ENCODE measurements at regions not wholly inside any gene's neighbourhood (a gene's known extent, or its start where the extent isn't known, plus 50 kb on each side); places are given as distances from the start of the nearest gene placed in this dataset.

- DNase-seq (ENCODE audit: low read depth in 2 of 2): no peak
Observed at GRCh38 chr2:125491663-125492062, 1164.3 kb upstream of the GYPC start.

GRCh38 chr2:125512313-125512712 is 1143.6 kb upstream of the GYPC start:
- no peak for DNase-seq (ENCODE audit: low read depth in 2 of 2)

DNA sequence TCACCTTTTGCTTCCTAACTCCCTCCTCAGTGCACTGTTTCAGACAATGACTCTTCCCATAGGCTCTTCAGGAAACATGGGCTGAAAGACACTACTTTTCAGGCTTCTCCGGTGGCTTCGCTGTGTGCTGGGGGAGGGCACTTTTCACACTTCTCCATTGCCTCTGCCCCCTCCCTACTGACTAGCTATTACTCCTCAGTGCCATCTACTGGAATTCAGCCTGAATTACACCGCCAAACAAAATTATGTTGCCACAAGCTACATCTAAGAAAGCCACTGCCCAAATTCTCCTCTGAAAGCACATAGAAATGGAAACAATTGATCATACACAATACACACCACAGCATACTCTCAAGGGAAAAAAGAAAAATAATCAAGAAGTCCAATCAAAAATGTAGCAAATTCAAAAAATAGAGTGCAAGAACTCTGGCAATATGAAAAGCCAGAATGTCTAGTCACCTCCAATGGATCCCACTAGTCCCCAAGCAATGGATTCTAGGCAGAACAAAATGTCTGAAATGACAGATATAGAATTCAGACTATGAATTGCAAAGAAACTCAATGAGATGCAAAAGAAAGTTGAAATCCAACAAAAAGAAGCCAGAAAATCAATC is 1139.4 kb upstream of the GYPC start:
- DNase-seq (ENCODE audit: low read depth in 2 of 2): no peak

DNA sequence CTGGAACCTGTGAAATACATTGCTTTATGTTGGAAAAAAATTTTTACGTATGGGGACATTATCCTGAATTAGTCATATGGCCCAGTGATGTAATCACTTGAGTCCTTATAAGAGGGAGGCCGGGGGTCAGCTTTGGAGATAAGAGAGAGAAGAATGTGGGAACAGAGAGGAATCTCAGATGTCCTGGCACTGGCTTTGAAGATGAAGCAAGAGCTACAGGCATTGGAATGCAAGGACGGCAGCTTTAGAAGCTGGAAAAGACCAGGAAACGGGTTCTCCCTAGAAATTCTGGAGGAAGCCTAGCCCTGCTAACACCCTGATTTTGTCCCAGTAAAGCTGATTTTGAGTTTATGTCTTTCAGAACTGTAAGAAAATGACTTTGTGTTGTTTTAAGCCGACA is 1129.9 kb upstream of the GYPC start:
- DNase-seq (ENCODE audit: low read depth in 2 of 2): no peak

DNA sequence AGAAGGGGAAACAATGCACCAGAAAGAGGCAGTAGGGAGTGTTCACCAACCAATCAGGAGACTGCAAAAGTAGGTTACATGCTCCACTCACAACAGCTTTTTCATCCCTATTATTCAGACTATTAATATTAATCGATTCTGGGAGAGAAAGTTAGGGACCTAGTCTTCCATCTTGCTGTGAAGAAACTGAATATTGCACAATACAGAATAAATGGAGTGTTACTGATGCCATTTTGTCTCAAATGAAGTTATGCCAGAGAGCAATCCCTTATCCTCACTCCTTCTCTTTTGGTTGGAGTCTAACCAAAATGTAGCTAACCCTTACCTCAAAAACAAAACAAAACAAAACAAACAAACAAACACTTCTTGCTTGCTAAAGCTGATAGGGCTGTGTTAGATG is 1120.9 kb upstream of the GYPC start:
- DNase-seq (ENCODE audit: low read depth in 2 of 2): no peak

- DNase-seq (ENCODE audit: low read depth in 2 of 2): no peak
Observed at GRCh38 chr2:125543968-125544514, 1111.9 kb upstream of the GYPC start.

DNA sequence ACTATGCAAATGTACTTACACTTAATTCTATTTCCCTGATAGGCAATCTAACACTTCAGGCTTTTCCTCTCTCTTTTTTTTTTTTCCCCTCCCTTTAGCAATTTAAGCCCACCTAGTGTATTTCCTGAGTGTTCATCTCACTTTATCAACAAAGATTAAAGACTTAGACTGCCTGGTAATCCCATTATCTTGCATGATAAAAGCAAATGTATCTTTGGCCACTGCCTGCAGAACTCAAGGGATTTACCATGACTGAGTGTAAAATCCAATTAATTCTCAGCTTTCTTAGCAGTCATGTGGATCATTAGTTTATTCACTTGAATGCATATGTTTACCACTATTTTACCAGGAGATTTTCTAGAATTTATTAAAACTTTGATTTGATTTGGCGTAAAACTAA is 1102.2 kb upstream of the GYPC start:
- no peak for DNase-seq (ENCODE audit: low read depth in 2 of 2)

- no peak for DNase-seq (ENCODE audit: low read depth in 2 of 2)
Observed at GRCh38 chr2:125554956-125555355, 1101.0 kb upstream of the GYPC start.

GRCh38 chr2:125559186-125559585 is 1096.8 kb upstream of the GYPC start:
- no peak for DNase-seq (ENCODE audit: low read depth in 2 of 2)

DNA sequence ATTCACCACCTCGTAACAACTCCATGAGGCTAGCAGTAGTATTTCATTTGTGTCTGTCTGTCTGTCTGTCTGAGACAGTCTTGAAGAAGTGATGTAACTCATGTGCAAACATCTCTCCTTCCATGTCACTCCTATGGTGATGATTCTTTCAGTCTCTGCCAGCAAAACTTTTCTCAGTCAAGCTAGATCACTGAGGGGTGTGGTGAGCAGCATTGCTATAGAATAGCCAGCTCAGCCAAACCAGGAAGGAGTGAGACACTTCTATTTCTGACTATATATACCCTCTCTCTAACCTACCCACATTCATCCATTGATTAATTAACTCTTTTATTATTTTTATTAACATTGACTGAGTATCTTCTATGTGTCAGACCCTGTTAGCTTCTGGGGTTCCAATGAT is 1095.1 kb upstream of the GYPC start:
- DNase-seq (ENCODE audit: low read depth in 2 of 2): no peak

GRCh38 chr2:125561302-125561701 is 1094.7 kb upstream of the GYPC start:
- no peak for DNase-seq (ENCODE audit: low read depth in 2 of 2)

DNA sequence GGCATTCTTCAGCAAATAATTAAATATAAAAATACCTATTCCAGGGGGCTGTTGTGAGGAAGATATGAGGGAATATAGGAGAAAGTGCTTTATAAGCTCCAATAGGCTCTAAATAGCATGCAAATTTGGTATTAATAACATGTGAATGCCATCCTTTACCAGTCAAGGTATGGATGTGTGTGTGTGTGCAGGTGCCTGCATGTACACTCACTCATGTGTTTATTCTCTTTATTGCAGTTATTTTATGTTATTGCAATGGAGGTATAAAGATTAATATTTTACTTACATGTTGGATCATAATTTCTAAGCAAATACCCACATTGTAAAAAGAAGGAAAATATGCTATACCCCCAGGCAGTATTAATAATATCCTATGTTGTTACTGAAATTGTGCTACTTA is 1093.0 kb upstream of the GYPC start:
- DNase-seq (ENCODE audit: low read depth in 2 of 2): no peak

DNA sequence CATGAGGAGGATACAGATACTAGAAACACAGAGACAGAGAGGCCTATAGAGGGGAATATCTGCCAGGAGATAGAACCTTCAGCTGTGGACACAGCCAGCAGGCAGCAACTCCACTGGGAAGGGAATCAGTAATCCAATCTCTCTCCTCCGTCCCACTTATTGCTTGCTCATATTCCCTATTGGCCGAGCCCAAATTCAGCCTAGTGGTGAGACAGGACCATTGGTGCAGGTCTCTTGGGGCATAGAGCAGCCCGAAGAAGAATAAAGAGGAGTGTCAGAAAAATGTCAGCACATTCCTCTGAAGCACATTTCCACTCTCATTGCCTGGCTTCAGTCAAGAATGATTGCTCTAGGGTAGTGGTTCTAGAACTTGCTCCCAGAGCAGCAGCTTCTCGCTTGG is 1091.5 kb upstream of the GYPC start:
- DNase-seq (ENCODE audit: low read depth in 2 of 2): no peak

- DNase-seq (ENCODE audit: low read depth in 2 of 2): no peak
Observed at GRCh38 chr2:125566422-125566821, 1089.5 kb upstream of the GYPC start.

GRCh38 chr2:125567100-125567499 is 1088.9 kb upstream of the GYPC start:
- no peak for DNase-seq (ENCODE audit: low read depth in 2 of 2)

- DNase-seq (ENCODE audit: low read depth in 2 of 2): no peak
Observed at GRCh38 chr2:125572660-125573059, 1083.3 kb upstream of the GYPC start.

DNA sequence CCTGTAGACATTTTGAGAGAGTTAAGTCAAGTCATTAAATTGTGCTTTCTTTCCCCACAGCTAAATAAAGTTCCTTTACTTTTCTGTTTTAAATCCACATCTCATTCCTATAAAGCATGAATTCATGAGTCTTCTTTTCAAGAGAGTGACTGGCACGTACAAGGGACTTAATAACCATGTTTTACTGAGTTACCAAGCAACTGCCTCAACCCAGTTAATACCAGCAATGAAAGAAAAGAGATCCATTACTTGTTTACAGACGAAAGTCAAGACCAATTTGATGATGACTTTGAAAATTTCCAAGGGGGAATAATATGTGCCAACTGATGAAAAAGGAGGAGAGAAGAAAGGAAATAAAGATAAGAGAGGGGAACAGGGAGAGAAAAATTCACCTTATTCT is 1082.5 kb upstream of the GYPC start:
- no peak for DNase-seq (ENCODE audit: low read depth in 2 of 2)

- DNase-seq (ENCODE audit: low read depth in 2 of 2): no peak
Observed at GRCh38 chr2:125576558-125576957, 1079.4 kb upstream of the GYPC start.

DNA sequence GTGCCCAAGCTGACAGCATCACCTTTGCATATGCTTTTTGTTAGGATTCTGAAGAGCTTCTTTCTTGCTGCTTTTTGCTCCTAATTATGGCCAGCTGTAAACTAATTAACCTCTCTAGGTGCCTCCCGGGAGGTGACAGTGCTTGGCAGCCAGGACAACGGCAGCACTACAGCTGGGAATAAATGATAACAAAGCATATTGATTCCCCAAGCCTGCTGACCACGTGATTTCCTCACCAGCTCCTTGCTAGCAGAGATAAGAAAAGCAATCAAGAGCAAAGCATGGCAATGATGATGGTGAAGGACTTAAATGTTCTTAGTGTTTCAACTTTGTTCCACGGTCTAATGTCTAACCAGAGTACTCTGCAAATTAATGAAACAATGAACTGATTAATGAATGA is 1074.4 kb upstream of the GYPC start:
- no peak for DNase-seq (ENCODE audit: low read depth in 2 of 2)

DNA sequence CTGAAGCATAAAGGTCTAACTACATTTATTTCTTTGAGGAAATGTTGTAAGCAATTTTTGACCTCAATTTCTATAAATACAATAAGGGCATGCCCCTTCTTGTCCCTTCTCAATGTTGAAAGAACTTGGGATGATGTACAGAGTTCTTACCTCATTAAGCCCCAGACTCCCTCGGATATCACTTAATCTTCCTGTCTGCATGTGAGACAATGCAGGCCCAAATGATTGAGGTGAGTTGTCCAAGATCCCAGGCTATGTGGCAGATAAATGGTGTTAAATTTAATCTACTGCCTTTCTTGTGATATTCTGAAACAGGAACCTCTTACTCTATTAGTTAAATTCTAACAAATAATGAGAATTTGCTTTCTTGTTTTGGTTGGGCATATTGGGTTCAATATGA is 1073.4 kb upstream of the GYPC start:
- DNase-seq (ENCODE audit: low read depth in 2 of 2): no peak

DNA sequence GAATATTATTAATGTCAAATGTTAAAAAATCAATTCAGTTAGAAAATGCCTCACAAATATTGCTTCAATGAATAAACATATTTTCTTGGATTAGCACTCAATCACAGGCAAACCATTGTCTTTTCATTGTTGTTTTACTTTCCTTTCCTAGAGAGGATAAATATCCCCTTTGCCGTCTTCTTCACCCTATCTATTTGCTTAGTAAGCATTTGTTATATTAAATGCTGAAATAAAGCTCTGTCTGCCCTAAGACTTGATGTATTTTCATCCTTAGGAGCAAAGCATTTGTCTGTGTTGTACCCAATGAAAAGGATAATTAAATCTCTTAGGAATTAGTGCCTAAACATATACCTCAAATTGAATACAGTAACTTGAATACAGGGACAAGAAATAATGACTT is 1071.2 kb upstream of the GYPC start:
- DNase-seq (ENCODE audit: low read depth in 2 of 2): no peak

GRCh38 chr2:125588780-125589179 is 1067.2 kb upstream of the GYPC start:
- DNase-seq (ENCODE audit: low read depth in 2 of 2): no peak

GRCh38 chr2:125591954-125592353 is 1064.0 kb upstream of the GYPC start:
- no peak for DNase-seq (ENCODE audit: low read depth in 2 of 2)

GRCh38 chr2:125593036-125593435 is 1062.9 kb upstream of the GYPC start:
- no peak for DNase-seq (ENCODE audit: low read depth in 2 of 2)
